NT2/D1 (cell line): ENCODE measurements at regions not wholly inside any gene's neighbourhood (a gene's known extent, or its start where the extent isn't known, plus 50 kb on each side); places are given as distances from the start of the nearest gene placed in this dataset.
A peak's percentile ranks its signal among the peaks of the same experiment; 100 is the strongest.

Experiments
- DNase-seq: peaks from one replicate; pipeline ENCODE4 v3.0.0-alpha.2; 2011; ENCODE audit warnings: low read depth, low spot score
- H3K27me3 ChIP-seq: 2 replicates; pipeline ENCODE4 v1.6.0; 2011; ENCODE audit warnings: mild to moderate bottlenecking; ENCODE audit not compliant: insufficient read length, insufficient read depth
- H3K36me3 ChIP-seq: 2 replicates; pipeline ENCODE4 v1.6.1; 2011; ENCODE audit warnings: mild to moderate bottlenecking, low read length, mixed read lengths; ENCODE audit not compliant: insufficient read depth, insufficient read length
- H3K4me1 ChIP-seq: 2 replicates; pipeline ENCODE4 v1.5.1; 2011; ENCODE audit not compliant: insufficient read depth, insufficient read length
- H3K4me3 ChIP-seq: 2 replicates; pipeline ENCODE4 v1.5.1; 2011; ENCODE audit warnings: low read depth; ENCODE audit not compliant: insufficient read length
- H3K9ac ChIP-seq: 2 replicates; pipeline ENCODE4 v1.6.0; 2011; ENCODE audit warnings: low read depth; ENCODE audit not compliant: insufficient read length
- H3K9me3 ChIP-seq: 2 replicates; pipeline ENCODE4 v1.5.1; 2011; ENCODE audit warnings: mild to moderate bottlenecking, low read length; ENCODE audit not compliant: insufficient read depth
- SUZ12 ChIP-seq: IDR thresholded peaks from 2 replicates; pipeline ENCODE4 v1.6.1; 2011; ENCODE audit not compliant: insufficient read length, insufficient read depth; ENCODE audit errors: extremely low read depth
- YY1 ChIP-seq: IDR thresholded peaks from 2 replicates; pipeline ENCODE4 v1.6.1; 2011; ENCODE audit not compliant: insufficient read length, insufficient read depth
- ZNF274 ChIP-seq: IDR thresholded peaks from 2 replicates; pipeline ENCODE4 v1.6.1; 2011; ENCODE audit warnings: mild to moderate bottlenecking, low read depth, low read length

DNA sequence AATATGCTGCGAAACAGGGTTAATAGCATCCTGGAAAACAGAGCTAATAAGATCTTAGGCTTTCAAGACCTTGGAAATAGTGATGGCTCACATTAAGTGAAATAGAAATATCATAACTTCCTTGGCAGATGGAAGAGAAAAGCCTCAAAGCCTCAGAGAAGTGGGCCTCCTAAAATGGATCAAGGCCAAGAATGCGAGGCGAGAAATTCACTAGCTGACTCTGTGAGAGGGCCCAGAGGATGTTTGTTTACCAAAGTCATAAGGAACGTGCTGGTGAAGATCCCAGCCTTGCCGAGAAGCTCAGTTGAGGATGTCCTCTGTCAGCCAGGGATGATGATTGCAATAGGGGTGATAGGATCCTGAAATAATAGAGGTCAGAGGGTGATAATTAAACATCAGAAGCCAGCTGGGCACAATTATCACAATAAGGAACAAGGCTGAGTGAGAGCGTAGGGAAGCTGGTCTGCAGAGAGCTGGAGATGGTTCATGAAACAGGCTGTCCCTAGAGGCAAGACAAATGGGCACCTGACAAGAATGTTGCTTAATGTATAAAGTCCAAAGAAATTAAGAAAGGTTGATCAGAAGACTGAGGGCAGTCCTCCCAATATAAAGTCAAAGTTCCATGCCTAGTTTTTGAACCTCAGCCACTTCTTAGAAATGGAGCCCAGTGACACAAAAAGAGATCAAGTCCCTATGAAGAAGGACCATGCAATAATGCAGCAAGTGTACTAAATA, 101.7 kb upstream of the COG2 start:
- Histone ChIP-seq H3K27me3 (no peaks in the 10 kb centered on the region), H3K9ac (no peak overlapping the region), H3K4me1 (no peaks in the 10 kb centered on the region), H3K9me3 (no peaks in the 10 kb centered on the region), H3K36me3 (no peaks in the 10 kb centered on the region), H3K4me3 (no peak overlapping the region)
- TF ChIP-seq SUZ12 (no peak), ZNF274 (no peak), YY1 (no peak)
- DNase-seq: no peak

DNA sequence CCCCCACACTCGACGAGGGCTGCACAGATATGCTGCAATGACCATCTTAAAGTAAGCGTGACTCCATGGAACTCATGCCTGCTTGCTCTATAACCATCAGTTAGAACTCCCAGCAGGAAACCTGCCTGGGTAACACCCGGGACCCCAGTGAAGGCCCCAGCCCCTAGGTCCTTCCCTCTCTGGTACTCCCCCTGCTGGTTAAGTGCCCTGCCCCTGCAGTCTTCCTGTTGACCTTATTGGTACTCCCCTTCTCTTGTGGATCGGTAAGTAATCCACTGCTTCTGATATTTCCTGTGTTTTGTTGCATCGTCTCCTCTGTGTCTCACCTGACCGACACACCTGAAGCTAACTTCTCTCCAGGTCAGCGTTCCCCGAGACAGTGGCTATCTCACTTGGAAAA, 104.8 kb upstream of the COG2 start:
- H3K27me3 ChIP-seq: no peaks in the 10 kb centered on the region
- no peaks in the 10 kb centered on the region for H3K4me1 ChIP-seq
- DNase-seq: no peak
- H3K36me3 ChIP-seq: no peaks in the 10 kb centered on the region
- H3K4me3 ChIP-seq: no peak overlapping the region
- peaks cover 10% of the 10 kb centered on the region for H3K9me3 ChIP-seq
- no peak overlapping the region for H3K9ac ChIP-seq
- TF ChIP-seq ZNF274: no peak
- no peak for TF ChIP-seq YY1
- no peak for TF ChIP-seq SUZ12

DNA sequence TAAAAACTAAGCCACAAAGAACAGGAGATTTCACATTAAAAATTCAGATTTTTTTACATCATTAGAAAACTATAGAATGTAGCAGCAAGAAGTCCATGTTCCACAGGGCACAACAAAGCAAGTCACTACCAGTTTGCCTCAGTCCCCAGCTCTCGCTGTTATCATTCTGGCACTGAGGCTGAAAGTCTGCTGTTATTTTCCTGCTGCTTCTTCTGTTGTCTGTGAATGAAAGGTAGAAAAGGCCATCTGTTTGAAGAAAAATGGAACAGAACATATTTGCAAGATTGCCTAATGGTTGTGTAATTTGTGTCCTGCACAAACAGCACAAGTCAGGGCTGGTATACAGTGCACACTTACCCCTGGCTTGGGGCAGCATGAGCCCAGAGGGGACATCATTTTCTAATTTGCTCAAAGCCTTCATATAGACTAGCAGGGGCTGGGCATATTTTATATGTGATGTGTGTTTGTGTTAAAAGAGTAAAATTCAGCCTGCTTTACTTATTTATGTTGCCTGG, 105.6 kb upstream of the COG2 start:
- Histone ChIP-seq H3K9ac (no peak overlapping the region), H3K27me3 (no peaks in the 10 kb centered on the region), H3K4me3 (no peak overlapping the region), H3K9me3 (peaks cover 10% of the 10 kb centered on the region), H3K36me3 (no peaks in the 10 kb centered on the region), H3K4me1 (no peaks in the 10 kb centered on the region)
- no peak for TF ChIP-seq YY1
- no peak for TF ChIP-seq SUZ12
- no peak for TF ChIP-seq ZNF274
- DNase-seq: no peak

DNA sequence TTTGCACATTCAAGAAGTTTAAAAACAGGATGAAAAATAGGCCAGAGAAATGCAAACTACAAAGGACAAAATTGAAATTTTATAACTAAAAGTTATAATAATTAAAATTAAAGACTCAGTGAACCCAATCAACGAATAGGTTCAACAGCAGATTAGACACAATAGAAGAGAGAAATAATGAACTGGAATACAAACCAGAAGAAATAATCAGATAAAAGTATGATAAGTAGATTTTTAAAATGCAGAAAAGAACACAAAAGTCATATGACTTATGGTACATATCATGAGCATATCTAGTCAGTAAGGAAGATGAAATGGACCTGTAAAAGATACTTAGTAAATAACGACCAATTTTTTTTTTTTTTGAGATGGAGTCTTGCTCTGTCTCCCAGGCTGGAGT, 108.1 kb upstream of the COG2 start:
- H3K27me3 ChIP-seq: no peaks in the 10 kb centered on the region
- H3K36me3 ChIP-seq: no peaks in the 10 kb centered on the region
- no peak for TF ChIP-seq YY1
- no peak for TF ChIP-seq SUZ12
- no peak for TF ChIP-seq ZNF274
- no peaks in the 10 kb centered on the region for H3K4me1 ChIP-seq
- no peak for DNase-seq
- no peak overlapping the region for H3K9ac ChIP-seq
- peaks cover 10% of the 10 kb centered on the region for H3K9me3 ChIP-seq
- H3K4me3 ChIP-seq: no peak overlapping the region

DNA sequence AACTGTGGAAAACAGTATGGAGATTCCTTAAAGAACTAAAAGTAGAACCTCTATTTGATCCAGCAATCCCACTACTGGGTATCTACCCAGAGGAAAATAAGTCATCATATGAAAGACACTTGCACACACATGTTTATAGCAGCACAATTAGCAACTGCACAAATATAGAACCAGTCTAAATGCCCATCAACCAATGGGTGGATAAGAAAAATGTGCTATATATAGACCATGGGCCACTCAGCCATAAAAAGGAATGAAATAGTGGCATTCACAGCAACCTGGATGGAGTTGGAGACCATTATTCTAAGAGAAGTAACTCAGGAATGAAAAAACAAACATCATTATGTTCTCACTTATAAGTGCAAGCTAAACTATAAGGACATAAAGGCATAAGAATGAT, 105.0 kb upstream of the PGBD5 start:
- Histone ChIP-seq H3K27me3 (no peaks in the 10 kb centered on the region), H3K36me3 (no peaks in the 10 kb centered on the region), H3K4me3 (no peak overlapping the region), H3K9ac (no peak overlapping the region), H3K4me1 (no peaks in the 10 kb centered on the region), H3K9me3 (peaks cover 10% of the 10 kb centered on the region)
- no peak for DNase-seq
- no peak for TF ChIP-seq YY1
- TF ChIP-seq ZNF274: no peak
- no peak for TF ChIP-seq SUZ12

DNA sequence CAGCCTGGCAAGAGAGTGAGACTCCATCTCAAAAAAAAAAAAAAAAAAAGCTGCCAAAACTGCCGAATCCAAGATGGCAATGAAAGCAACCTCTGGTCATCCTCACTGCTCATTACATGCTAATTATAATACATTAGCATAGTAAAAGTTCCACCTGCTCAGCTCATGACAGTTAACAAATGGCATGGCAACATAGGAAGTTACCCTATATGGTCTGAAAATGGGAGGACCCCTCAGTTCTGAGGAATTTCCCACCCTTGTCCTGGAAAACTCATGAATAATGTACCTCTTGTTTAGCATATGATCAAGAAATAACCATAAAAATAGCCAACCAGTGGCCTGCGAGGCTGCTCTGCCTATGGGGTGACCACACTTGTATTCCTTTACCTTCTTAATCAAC, 93.1 kb upstream of the PGBD5 start:
- H3K9ac ChIP-seq: no peak overlapping the region
- no peaks in the 10 kb centered on the region for H3K27me3 ChIP-seq
- TF ChIP-seq ZNF274: no peak
- TF ChIP-seq YY1: no peak
- TF ChIP-seq SUZ12: no peak
- H3K4me1 ChIP-seq: peaks cover 9% of the 10 kb centered on the region
- no peaks in the 10 kb centered on the region for H3K9me3 ChIP-seq
- H3K4me3 ChIP-seq: no peak overlapping the region
- no peak for DNase-seq
- H3K36me3 ChIP-seq: no peaks in the 10 kb centered on the region

DNA sequence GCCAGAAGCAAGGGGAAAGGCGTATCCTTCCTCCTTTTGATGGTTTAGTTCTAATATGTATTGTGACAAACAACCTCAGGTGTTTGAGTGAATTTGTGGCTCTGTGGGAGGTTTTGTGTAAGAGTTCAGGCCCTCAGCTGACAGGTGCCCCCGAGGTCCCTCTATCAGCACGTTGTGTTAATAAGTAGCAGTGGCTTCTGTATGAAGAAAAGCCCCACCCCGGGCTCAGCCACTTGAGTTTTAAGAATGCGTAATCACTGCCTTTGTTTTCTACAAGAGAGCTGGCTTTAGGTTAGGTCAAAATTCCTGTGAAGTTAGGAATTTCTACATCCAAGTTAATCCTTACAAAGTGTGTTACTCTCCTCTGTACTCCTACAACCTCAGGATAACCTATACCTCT, 92.4 kb upstream of the PGBD5 start:
- TF ChIP-seq YY1 (no peak), ZNF274 (no peak), SUZ12 (no peak)

More for the DNA sequence above, 92.4 kb upstream of the PGBD5 start:
- Histone ChIP-seq H3K9ac (no peak overlapping the region), H3K36me3 (no peaks in the 10 kb centered on the region), H3K27me3 (no peaks in the 10 kb centered on the region), H3K4me3 (no peak overlapping the region), H3K9me3 (no peaks in the 10 kb centered on the region), H3K4me1 (peaks cover 9% of the 10 kb centered on the region)
- peak; percentile 72 for DNase-seq
